WI38 (cell line): ENCODE measurements at regions not wholly inside any gene's neighbourhood (a gene's known extent, or its start where the extent isn't known, plus 50 kb on each side); places are given as distances from the start of the nearest gene placed in this dataset.

ENCODE experiments used
- H3K4me3 ChIP-seq: 2 replicates; pipeline ENCODE4 v1.5.1; 2011; ENCODE audit warnings: low read depth, mild to moderate bottlenecking, control low read depth, low read length
- TF ChIP-seq, protein P1 (sequence below): IDR thresholded peaks from 2 replicates; pipeline ENCODE4 v1.5.1; 2012; ENCODE audit warnings: low read depth, mild to moderate bottlenecking, control low read depth, low read length

DNA sequence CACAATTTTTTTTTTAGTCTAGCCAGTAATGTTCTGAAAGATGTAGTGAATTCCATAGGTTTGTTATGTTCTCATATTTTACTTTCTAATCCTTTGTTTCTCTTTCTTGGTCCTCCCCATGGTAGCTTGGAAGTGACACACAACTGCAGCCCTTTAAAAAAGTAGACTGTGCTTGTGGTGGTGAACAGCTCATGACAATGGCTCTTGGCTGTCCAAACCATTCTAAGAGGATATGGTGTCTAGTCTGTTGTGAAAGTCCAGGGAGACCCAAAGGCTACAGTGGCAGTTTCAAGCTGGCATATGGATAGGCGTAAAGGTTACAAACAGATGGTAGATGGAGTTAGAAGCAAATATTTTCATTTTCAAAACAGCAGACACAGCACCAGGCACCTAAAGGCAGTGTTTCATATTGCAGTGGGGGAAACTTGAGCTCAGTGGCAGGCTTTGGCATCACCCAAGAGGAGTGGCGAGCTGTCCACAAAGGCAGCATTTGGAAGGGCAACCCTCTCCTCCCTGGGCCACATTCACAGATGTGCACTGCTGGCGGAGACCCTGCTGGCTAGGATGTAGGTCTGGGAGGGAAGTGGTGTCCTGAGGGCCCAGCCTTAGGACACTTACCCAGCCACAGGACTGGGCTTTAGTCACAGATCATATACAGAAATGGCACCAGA is 102.1 kb downstream of the DYRK2 start:
- H3K4me3 ChIP-seq = no peak overlapping the region
- TF ChIP-seq, protein P1, sequence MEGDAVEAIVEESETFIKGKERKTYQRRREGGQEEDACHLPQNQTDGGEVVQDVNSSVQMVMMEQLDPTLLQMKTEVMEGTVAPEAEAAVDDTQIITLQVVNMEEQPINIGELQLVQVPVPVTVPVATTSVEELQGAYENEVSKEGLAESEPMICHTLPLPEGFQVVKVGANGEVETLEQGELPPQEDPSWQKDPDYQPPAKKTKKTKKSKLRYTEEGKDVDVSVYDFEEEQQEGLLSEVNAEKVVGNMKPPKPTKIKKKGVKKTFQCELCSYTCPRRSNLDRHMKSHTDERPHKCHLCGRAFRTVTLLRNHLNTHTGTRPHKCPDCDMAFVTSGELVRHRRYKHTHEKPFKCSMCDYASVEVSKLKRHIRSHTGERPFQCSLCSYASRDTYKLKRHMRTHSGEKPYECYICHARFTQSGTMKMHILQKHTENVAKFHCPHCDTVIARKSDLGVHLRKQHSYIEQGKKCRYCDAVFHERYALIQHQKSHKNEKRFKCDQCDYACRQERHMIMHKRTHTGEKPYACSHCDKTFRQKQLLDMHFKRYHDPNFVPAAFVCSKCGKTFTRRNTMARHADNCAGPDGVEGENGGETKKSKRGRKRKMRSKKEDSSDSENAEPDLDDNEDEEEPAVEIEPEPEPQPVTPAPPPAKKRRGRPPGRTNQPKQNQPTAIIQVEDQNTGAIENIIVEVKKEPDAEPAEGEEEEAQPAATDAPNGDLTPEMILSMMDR = no peak

DNA sequence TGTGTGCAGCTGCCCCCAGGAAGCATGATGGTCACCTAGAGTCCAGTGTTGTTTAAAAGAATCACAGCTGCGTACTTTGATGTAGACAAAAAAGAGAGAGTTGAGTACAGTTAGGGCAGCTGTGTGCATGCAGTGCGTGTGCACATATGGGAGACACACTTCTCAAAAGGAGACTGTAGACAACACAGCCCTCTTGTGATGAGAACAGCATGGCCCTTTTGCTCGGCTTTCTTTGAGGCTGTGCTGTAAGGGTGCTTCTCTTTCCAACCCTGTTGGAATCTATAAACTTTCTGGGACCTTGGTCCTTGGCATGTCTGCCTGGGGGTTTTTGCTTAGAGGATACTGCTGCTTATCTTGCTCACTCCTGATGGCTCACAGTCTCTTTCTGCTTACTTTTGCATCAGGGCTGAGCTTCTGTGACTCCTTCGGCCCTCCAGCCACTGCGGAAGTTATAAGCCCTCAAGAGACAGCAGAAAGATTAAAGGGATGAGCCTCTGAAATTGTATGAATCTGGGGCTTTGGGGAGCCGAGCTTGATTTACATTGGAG is 102.9 kb downstream of the DYRK2 start:
- TF ChIP-seq, protein P1 = no peak
- H3K4me3 ChIP-seq = no peak overlapping the region

GRCh38 chr12:67752226-67752732 is 103.7 kb downstream of the DYRK2 start:
- TF ChIP-seq, protein P1 = no peak
- H3K4me3 ChIP-seq = no peak overlapping the region

GRCh38 chr12:67754933-67755697 is 106.6 kb downstream of the DYRK2 start:
- TF ChIP-seq, protein P1 = no peak
- H3K4me3 ChIP-seq = no peak overlapping the region

GRCh38 chr12:67757651-67758050 is 109.1 kb downstream of the DYRK2 start:
- H3K4me3 ChIP-seq = no peak overlapping the region
- TF ChIP-seq, protein P1 = no peak

- H3K4me3 ChIP-seq = no peak overlapping the region
- TF ChIP-seq, protein P1 = no peak
Measured at GRCh38 chr12:67758119-67758518, 109.6 kb downstream of the DYRK2 start.

GRCh38 chr12:67758521-67758920 is 110.0 kb downstream of the DYRK2 start:
- TF ChIP-seq, protein P1 = no peak
- no peak overlapping the region for H3K4me3 ChIP-seq
